Gastrocnemius medialis (tissue), 4 donors: ENCODE measurements at regions not wholly inside any gene's neighbourhood (a gene's known extent, or its start where the extent isn't known, plus 50 kb on each side); places are given as distances from the start of the nearest gene placed in this dataset.

Experiments
- CTCF ChIP-seq, 5 experiments: fragments of 450-650 bp in 3 of 5; fragments of 200-600 bp in 2 of 5; sonication (generic) in 2 of 5; IDR thresholded peaks in 4 of 5; conservative IDR thresholded peaks in 1 of 5; 1 replicate in 4 of 5; 2 replicates in 1 of 5; pipeline ENCODE4 v1.5.1; 2016 to 2019; ENCODE audit warnings: antibody characterized with exemption in 5 of 5, mild to moderate bottlenecking in 3 of 5, moderate library complexity in 3 of 5
- POLR2A ChIP-seq, 2 donors: fragments of 450-650 bp; IDR thresholded peaks; one replicate each; pipeline ENCODE4 v1.6.1; 2017; ENCODE audit warnings: antibody characterized with exemption in 2 of 2, mild to moderate bottlenecking in 2 of 2, moderate library complexity in 2 of 2

DNA sequence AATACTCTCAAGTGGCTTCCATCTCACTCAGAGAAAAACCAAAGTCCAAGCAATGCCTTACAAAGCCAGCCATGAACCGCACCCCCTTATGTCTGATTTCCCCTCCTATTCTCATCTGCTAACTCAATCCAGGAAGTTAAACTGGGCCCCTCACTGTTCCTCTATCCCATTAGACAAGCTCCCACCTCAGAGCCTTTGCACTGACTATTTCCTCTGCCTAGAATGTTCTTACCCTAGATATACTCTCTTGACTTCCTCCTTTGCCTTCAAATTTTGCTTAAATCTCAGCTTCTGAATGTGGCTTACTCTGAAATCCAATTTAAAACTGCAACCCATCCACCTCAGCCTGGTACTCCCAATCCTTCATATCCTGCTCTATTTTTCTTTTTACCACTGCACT lies 257.0 kb upstream of the USP15 start:
- TF ChIP-seq CTCF (IDR thresholded peaks at IDR 0.05 in 4 of 5, conservative IDR thresholded peaks at IDR 0.05 in 1 of 5) (no peak), POLR2A (IDR thresholded peaks at IDR 0.05) (no peak)
